Subcutaneous abdominal adipose tissue (tissue), 5 donors: ENCODE measurements at regions not wholly inside any gene's neighbourhood (a gene's known extent, or its start where the extent isn't known, plus 50 kb on each side); places are given as distances from the start of the nearest gene placed in this dataset.
"Not testable (repeated sequence)": the region's sequence is repeated elsewhere in the genome, so short reads cannot be mapped to it uniquely, and the experiment has no call there.

Source experiments
- H3K27ac ChIP-seq: one replicate; pipeline ENCODE4 v1.7.0; 2013; ENCODE audit warnings: low read depth, mild to moderate bottlenecking, inconsistent platforms, low read length, moderate library complexity
- H3K27me3 ChIP-seq, 5 donors: one replicate each; pipeline ENCODE4 v1.7.0; 2013; ENCODE audit warnings: low read length in 5 of 5, inconsistent platforms in 1 of 5; ENCODE audit not compliant: control insufficient read depth in 5 of 5, insufficient read depth in 4 of 5
- H3K36me3 ChIP-seq, 5 donors: one replicate each; pipeline ENCODE4 v1.7.0; 2013; ENCODE audit warnings: low read length in 5 of 5; ENCODE audit not compliant: control insufficient read depth in 5 of 5, insufficient read depth in 5 of 5
- H3K4me1 ChIP-seq, 5 donors: one replicate each; pipeline ENCODE4 v1.7.0; 2013; ENCODE audit warnings: low read length in 5 of 5, mild to moderate bottlenecking in 3 of 5, moderate library complexity in 1 of 5; ENCODE audit not compliant: control insufficient read depth in 5 of 5, insufficient read depth in 5 of 5
- H3K4me3 ChIP-seq, 5 donors: one replicate each; pipeline ENCODE4 v1.7.0; 2013; ENCODE audit warnings: low read length in 5 of 5, low read depth in 1 of 5
- H3K9ac ChIP-seq, 5 donors: one replicate each; pipeline ENCODE4 v1.7.0; 2013; ENCODE audit warnings: low read length in 5 of 5, mild to moderate bottlenecking in 4 of 5, moderate library complexity in 3 of 5
- H3K9me3 ChIP-seq, 5 donors: one replicate each; pipeline ENCODE4 v1.7.0; 2013; ENCODE audit warnings: low read length in 5 of 5; ENCODE audit not compliant: control insufficient read depth in 5 of 5
- donor health status: healthy.
- donor health status: healthy.
- donor health status: healthy.
- donor health status: healthy.
- donor health status: healthy.

DNA sequence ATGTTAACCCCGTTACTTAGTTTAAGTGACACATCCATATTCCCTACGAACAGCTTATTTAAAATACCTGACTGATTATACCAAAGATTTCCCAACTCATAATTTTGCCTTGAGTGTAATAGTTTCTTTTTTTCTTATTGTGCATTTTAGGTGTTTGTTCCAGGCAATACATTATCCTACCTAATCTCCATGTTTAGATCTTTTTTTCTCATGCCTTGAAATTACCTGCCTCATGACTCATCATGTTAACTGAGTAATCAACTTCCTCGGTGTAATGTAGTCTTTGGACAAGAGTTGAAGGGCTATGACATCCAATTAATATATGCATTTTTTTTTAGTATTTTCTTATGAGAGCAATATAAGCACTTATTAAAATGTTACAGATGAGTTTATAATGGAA is 228.7 kb upstream of the ANKRD50 start:
- Histone ChIP-seq H3K9ac (no peak overlapping the region), H3K27ac (no peak overlapping the region), H3K4me1 (peaks cover 0 to 16% (median 13%) of the 10 kb centered on the region in 5 donors), H3K4me3 (no peak overlapping the region), H3K36me3 (no peaks in the 10 kb centered on the region), H3K27me3 (no peaks in the 10 kb centered on the region), H3K9me3 (no peaks in the 10 kb centered on the region)

DNA sequence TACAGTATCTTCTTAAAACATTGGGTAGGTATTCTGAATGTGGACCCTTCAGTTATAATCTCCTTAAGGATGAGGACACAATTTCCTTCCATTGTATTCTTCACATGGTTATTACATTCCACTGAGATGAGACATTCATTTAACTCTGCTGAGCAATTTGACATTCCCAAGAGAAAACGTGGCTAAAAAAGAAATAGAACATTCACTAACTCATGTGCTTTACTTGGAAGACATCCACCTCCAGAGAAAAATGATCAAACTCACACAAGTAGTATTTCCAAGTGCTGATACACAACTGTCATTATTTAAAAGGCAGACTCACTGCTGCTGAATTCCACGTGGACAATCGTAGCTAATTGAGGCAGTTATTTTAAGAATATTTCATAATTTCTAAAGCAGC is 227.9 kb upstream of the ANKRD50 start:
- Histone ChIP-seq H3K4me3 (no peak overlapping the region), H3K4me1 (peaks cover 0 to 20% (median 17%) of the 10 kb centered on the region in 5 donors), H3K27ac (no peak overlapping the region), H3K9me3 (no peaks in the 10 kb centered on the region), H3K9ac (no peak overlapping the region), H3K27me3 (no peaks in the 10 kb centered on the region), H3K36me3 (no peaks in the 10 kb centered on the region)

DNA sequence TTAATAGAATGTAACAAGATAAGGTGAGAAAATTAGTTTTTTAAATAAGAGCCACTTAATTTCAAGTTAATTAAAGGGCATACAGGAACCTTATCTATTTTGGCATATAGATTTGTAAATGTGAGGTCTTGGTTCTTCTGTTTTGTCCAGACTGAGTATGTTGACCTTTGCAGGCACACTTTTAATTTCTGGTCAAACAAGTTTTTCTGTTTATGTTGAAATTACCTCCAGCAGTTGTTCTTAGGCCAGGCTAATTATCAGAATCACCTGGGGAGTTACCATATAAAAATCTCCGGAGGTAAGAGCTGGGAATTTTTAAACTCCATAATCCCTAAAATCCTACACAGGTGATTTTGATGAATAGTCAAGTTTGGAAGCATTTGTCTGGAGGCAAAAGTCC is 227.4 kb upstream of the ANKRD50 start:
- Histone ChIP-seq H3K4me1 (peaks cover 0 to 20% (median 17%) of the 10 kb centered on the region in 5 donors), H3K9ac (no peak overlapping the region), H3K9me3 (no peaks in the 10 kb centered on the region), H3K27me3 (no peaks in the 10 kb centered on the region), H3K4me3 (no peak overlapping the region), H3K36me3 (no peaks in the 10 kb centered on the region), H3K27ac (no peak overlapping the region)

GRCh38 chr4:124938836-124939235 is 226.3 kb upstream of the ANKRD50 start:
- H3K36me3 ChIP-seq = no peaks in the 10 kb centered on the region
- no peak overlapping the region for H3K4me3 ChIP-seq
- H3K9me3 ChIP-seq = no peaks in the 10 kb centered on the region

DNA sequence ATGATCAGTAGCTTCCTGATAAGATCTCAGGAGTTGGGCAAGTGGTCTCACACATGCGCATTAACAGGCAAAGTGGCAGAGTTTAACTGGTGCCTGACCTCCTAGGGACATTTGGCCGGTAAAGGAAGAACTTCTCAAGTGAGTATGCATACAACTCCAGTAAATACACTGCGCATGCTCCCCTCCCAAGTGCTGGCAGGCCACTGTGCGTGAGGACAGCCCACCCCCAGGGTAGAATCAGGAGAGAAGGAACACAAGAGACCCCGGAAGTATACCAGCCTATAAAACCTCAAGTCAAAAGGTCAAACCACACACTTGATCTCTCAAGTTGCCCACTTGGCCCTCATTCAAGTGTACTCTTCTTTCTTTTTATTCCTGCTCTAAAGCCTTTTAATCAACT is 225.5 kb upstream of the ANKRD50 start:
- Histone ChIP-seq H3K9ac (no peak overlapping the region), H3K27ac (no peak overlapping the region), H3K27me3 (no peaks in the 10 kb centered on the region), H3K9me3 (no peaks in the 10 kb centered on the region), H3K36me3 (no peaks in the 10 kb centered on the region), H3K4me3 (no peak overlapping the region), H3K4me1 (peaks cover 0 to 20% (median 17%) of the 10 kb centered on the region in 5 donors)

More at GRCh38 chr4:124938836-124939235, 226.3 kb upstream of the ANKRD50 start:
- Histone ChIP-seq H3K27ac (no peak overlapping the region), H3K9ac (no peak overlapping the region), H3K4me1 (peaks cover 0 to 20% (median 17%) of the 10 kb centered on the region in 5 donors), H3K27me3 (no peaks in the 10 kb centered on the region)

DNA sequence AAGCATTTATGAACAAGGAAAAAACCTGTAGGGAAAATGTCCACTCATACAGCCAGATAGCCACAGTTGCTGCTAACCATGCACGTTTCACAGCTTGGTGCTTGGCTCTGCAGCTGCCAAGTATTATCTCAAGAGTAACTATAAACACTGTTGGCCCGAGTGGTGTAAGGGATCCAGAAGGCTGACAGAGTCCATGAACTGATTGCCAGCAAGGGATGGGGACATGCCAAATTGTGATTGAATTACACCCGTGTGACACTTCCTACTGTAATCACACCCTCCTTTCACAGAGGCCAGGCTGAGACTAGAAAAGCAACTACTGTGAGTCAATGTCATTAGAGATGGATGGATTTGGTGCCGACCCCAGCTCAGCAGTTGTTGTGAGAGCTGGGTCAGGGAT is 223.9 kb upstream of the ANKRD50 start:
- Histone ChIP-seq H3K36me3 (no peaks in the 10 kb centered on the region), H3K27me3 (no peaks in the 10 kb centered on the region), H3K27ac (no peak overlapping the region), H3K9me3 (no peaks in the 10 kb centered on the region), H3K4me3 (no peak overlapping the region), H3K9ac (no peak overlapping the region), H3K4me1 (peaks cover 0 to 20% (median 17%) of the 10 kb centered on the region in 5 donors)

DNA sequence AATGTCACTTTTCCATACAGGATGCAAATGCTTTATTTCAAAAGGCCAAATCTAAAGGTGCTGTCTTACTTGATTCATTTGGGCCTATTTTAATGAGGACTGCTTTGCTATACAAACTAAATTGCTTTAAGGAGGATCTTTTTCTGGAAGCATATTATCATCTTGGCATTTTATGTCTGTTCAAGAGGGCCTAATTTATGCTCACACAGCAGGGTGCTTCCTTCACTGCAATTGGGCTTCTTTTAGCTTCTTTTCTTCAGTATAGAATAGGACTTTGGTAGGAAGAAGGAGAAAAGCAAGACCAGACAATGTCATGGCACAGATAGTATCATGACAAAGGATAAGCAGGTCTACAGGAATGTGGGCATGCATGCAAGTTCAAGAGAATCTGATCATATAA is 222.4 kb upstream of the ANKRD50 start:
- no peaks in the 10 kb centered on the region for H3K36me3 ChIP-seq

GRCh38 chr4:124933521-124933920 is 221.0 kb upstream of the ANKRD50 start:
- H3K27me3 ChIP-seq = no peaks in the 10 kb centered on the region
- no peak overlapping the region for H3K4me3 ChIP-seq
- H3K27ac ChIP-seq = no peak overlapping the region
- no peaks in the 10 kb centered on the region for H3K36me3 ChIP-seq
- H3K4me1 ChIP-seq = peaks cover 0 to 13% (median 7%) of the 10 kb centered on the region in 5 donors
- H3K9me3 ChIP-seq = no peaks in the 10 kb centered on the region
- no peak overlapping the region for H3K9ac ChIP-seq

More for the DNA sequence above, 222.4 kb upstream of the ANKRD50 start:
- no peaks in the 10 kb centered on the region for H3K9me3 ChIP-seq
- H3K27me3 ChIP-seq = no peaks in the 10 kb centered on the region
- peaks cover 0 to 14% (median 8%) of the 10 kb centered on the region in 5 donors for H3K4me1 ChIP-seq
- H3K4me3 ChIP-seq = no peak overlapping the region
- no peak overlapping the region for H3K27ac ChIP-seq
- no peak overlapping the region for H3K9ac ChIP-seq

- H3K36me3 ChIP-seq = no peaks in the 10 kb centered on the region
- no peak overlapping the region for H3K9ac ChIP-seq
- H3K27ac ChIP-seq = no peak overlapping the region
- H3K27me3 ChIP-seq = no peaks in the 10 kb centered on the region
- no peak overlapping the region for H3K4me3 ChIP-seq
- no peaks in the 10 kb centered on the region for H3K9me3 ChIP-seq
- peaks cover 0 to 13% (median 7%) of the 10 kb centered on the region in 5 donors for H3K4me1 ChIP-seq
These were observed 219.9 kb upstream of the ANKRD50 start for GRCh38 chr4:124932447-124932846.

GRCh38 chr4:124931050-124931449 is 218.5 kb upstream of the ANKRD50 start:
- Histone ChIP-seq H3K36me3 (no peaks in the 10 kb centered on the region), H3K9me3 (no peaks in the 10 kb centered on the region), H3K27me3 (no peaks in the 10 kb centered on the region), H3K9ac (no peak overlapping the region), H3K4me1 (peaks cover 0 to 6% (median under 1%) of the 10 kb centered on the region in 5 donors), H3K27ac (no peak overlapping the region), H3K4me3 (no peak overlapping the region)

GRCh38 chr4:124922748-124923147 is 210.2 kb upstream of the ANKRD50 start:
- H3K27ac ChIP-seq, H3K4me1 ChIP-seq, H3K36me3 ChIP-seq, H3K9ac ChIP-seq, H3K9me3 ChIP-seq, H3K27me3 ChIP-seq, H3K4me3 ChIP-seq: not testable (repeated sequence)
